ENCODE measurements at regions not wholly inside any gene's neighbourhood (a gene's known extent, or its start where the extent isn't known, plus 50 kb on each side); places are given as distances from the start of the nearest gene placed in this dataset.

- TF ChIP-seq CTCF (conservative IDR thresholded peaks at IDR 0.05 in 1 of 2, IDR thresholded peaks at IDR 0.05 in 1 of 2; ENCODE audit: extremely low read depth in 1 of 2, insufficient read depth in 1 of 2, low read depth in 1 of 2, low read length in 2 of 2) (no peak), EZH2 (IDR thresholded peaks at IDR 0.05; ENCODE audit: borderline replicate concordance, low read length) (no peak)
Measured at GRCh38 chr18:47749600-47749973, 180.9 kb downstream of the SMAD2 start.
